Left lung (tissue), 4 donors: ENCODE measurements at regions not wholly inside any gene's neighbourhood (a gene's known extent, or its start where the extent isn't known, plus 50 kb on each side); places are given as distances from the start of the nearest gene placed in this dataset.

ENCODE experiments used
- ATAC-seq: fragments of 200-7000 bp; cut with Tn5 transposase; one replicate; pipeline ENCODE4 v1.9.1; 2020; ENCODE audit warnings: moderate library complexity
- DNase-seq, 4 donors: peaks; one replicate each; pipeline ENCODE4 v3.0.0-alpha.2; 2013 to 2020
- H3K27ac ChIP-seq, 2 donors: fragments of 200-600 bp; sonication (generic) in 1 of 2; one replicate each; pipeline versions ENCODE4 v1.5.0 to v1.8.0; 2020 to 2021
- H3K27me3 ChIP-seq, 2 donors: fragments of 200-600 bp; sonication (generic) in 1 of 2; one replicate each; pipeline versions ENCODE4 v1.5.0 to v1.8.0; 2020 to 2021
- H3K36me3 ChIP-seq, 2 donors: fragments of 200-600 bp; sonication (generic) in 1 of 2; one replicate each; pipeline versions ENCODE4 v1.5.0 to v1.8.0; 2020 to 2021
- H3K4me1 ChIP-seq, 2 donors: fragments of 200-600 bp; one replicate each; pipeline ENCODE4 v1.8.0; 2021
- H3K4me3 ChIP-seq, 2 donors: fragments of 200-600 bp; sonication (generic) in 1 of 2; one replicate each; pipeline versions ENCODE4 v1.5.0 to v1.8.0; 2020 to 2021; ENCODE audit warnings: mild to moderate bottlenecking in 1 of 2
- H3K9me3 ChIP-seq, 2 donors: fragments of 200-600 bp; sonication (generic) in 1 of 2; one replicate each; pipeline versions ENCODE4 v1.5.0 to v1.8.0; 2020 to 2021
- intact Hi-C, 2 donors: fragments of 100-400 bp; cut with DNase I; formaldehyde crosslinking; loops; one replicate each; pipeline versions ENCODE4 v1.11.2 to v1.14.2; 2022
- TF ChIP-seq, protein P1 (sequence below), 2 donors: fragments of 200-600 bp; sonication (generic) in 1 of 2; IDR thresholded peaks; one replicate each; pipeline versions ENCODE4 v1.5.0 to v1.8.0; 2021; ENCODE audit warnings: antibody characterized with exemption in 2 of 2
- donor health status: DM: no; HTN: yes; CAD: no.
- donor health status: DM: no; HTN: no; CAD: no.

DNA sequence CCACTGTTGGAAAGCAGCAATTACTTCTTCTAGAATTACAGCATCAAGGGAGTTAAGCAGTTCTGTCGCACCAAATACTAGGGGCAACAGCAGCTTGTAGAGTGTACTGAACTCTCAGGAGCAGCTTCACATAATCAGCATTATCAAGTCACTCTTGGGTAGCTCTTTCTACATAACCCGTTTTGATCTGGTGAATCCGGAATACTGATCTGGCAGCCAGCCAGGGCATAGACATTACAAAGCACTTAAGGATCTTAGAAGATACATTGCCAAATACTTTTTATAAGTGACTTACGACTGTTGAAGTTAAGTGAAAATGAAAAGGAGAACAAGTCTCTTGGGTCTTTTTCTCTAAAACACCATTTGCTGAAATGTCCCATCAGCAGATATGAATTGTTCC, 73.2 kb upstream of the NETO1 start:
- Histone ChIP-seq H3K27ac (no peak overlapping the region), H3K36me3 (no peaks in the 10 kb centered on the region), H3K4me1 (no peaks in the 10 kb centered on the region), H3K9me3 (peaks cover 0 to 2% of the 10 kb centered on the region in 2 donors), H3K4me3 (no peak overlapping the region), H3K27me3 (no peaks in the 10 kb centered on the region)
- ATAC-seq: no peak
- DNase-seq: peak in 1 of 4 donors; percentile 1
- TF ChIP-seq, protein P1, sequence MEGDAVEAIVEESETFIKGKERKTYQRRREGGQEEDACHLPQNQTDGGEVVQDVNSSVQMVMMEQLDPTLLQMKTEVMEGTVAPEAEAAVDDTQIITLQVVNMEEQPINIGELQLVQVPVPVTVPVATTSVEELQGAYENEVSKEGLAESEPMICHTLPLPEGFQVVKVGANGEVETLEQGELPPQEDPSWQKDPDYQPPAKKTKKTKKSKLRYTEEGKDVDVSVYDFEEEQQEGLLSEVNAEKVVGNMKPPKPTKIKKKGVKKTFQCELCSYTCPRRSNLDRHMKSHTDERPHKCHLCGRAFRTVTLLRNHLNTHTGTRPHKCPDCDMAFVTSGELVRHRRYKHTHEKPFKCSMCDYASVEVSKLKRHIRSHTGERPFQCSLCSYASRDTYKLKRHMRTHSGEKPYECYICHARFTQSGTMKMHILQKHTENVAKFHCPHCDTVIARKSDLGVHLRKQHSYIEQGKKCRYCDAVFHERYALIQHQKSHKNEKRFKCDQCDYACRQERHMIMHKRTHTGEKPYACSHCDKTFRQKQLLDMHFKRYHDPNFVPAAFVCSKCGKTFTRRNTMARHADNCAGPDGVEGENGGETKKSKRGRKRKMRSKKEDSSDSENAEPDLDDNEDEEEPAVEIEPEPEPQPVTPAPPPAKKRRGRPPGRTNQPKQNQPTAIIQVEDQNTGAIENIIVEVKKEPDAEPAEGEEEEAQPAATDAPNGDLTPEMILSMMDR (IDR thresholded peaks at IDR 0.05): no peak
- intact Hi-C loops: no loop called here

DNA sequence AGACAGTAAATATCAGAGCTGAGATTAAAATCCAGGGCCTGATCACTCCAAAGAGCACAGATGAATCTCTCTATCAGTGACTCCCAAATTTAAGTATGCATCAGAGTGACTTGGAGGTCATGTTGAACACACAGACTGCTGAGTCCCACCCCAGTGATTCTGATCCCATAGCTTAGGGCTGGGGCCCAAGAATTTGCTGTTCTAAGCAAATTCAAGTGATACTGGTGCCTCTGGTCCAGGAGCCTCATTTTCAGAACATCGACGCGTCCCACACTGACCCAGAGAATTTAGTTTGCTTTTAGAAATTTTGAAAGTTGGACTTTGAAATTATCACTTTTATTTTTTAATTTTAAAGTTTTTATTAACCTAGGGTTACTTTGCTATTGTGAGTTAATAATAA, 72.7 kb upstream of the NETO1 start:
- Histone ChIP-seq H3K27ac (no peak overlapping the region), H3K4me3 (no peak overlapping the region), H3K9me3 (peaks cover 0 to 2% of the 10 kb centered on the region in 2 donors), H3K4me1 (no peaks in the 10 kb centered on the region), H3K36me3 (no peaks in the 10 kb centered on the region), H3K27me3 (no peaks in the 10 kb centered on the region)
- intact Hi-C loops: no loop called here
- TF ChIP-seq, protein P1 (IDR thresholded peaks at IDR 0.05): no peak
- no peak for DNase-seq
- ATAC-seq: no peak

DNA sequence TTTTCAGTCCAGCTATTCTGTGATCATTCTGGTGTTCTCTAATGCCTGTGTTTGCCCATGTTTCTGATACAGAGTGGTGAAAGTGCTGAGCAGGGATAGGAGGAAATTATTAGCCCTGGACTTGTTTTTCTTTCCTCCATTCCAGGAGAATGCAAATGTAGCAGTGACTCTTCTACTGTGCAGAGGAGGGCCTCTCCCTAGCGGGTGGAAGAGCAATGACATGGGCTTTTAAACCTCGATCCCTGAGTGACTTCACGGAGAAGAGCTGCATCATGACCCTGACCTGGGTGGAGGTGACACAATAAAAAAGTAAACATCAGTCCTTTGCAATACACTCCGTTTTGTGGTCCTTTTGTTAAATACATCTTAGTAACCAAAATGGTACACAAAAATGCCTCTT, 68.0 kb upstream of the NETO1 start:
- no peaks in the 10 kb centered on the region for H3K36me3 ChIP-seq

DNA sequence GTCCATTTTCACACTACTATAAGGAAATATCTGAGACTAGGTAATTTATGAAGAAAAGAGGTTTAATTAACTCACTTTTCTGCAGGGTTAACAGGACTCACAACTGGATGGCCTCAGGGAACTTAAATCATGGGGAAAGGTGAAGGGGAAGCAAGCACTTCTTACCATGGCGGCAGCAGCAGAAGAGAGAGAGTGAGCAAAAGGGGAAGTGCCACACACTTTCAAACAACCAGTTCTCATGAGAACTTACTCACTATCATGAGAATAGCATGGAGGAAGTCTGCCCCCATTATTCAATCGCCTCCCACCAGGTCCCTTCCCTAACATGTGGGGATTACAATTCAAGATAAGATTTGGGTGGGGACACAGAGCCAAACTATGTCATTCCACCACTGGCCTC, 55.1 kb upstream of the NETO1 start:
- no peak for ATAC-seq
- TF ChIP-seq, protein P1 (IDR thresholded peaks at IDR 0.05): no peak
- intact Hi-C loops: no loop called here

More for the DNA sequence above, 68.0 kb upstream of the NETO1 start:
- TF ChIP-seq, protein P1 (IDR thresholded peaks at IDR 0.05): no peak
- intact Hi-C loops: no loop called here
- DNase-seq (no peak), ATAC-seq (no peak)
- Histone ChIP-seq H3K4me3 (no peak overlapping the region), H3K9me3 (no peaks in the 10 kb centered on the region), H3K27me3 (no peaks in the 10 kb centered on the region), H3K4me1 (no peaks in the 10 kb centered on the region), H3K27ac (no peak overlapping the region)

More for the DNA sequence above, 55.1 kb upstream of the NETO1 start:
- no peak overlapping the region for H3K4me3 ChIP-seq
- no peak for DNase-seq
- H3K4me1 ChIP-seq: no peaks in the 10 kb centered on the region
- no peaks in the 10 kb centered on the region for H3K36me3 ChIP-seq
- H3K27ac ChIP-seq: no peak overlapping the region
- no peaks in the 10 kb centered on the region for H3K27me3 ChIP-seq
- peaks cover 0 to 49% of the 10 kb centered on the region in 2 donors for H3K9me3 ChIP-seq
